ENCODE measurements at regions not wholly inside any gene's neighbourhood (a gene's known extent, or its start where the extent isn't known, plus 50 kb on each side); places are given as distances from the start of the nearest gene placed in this dataset.
A peak's percentile ranks its signal among the peaks of the same experiment; 100 is the strongest.
"Not testable (repeated sequence)": the region's sequence is repeated elsewhere in the genome, so short reads cannot be mapped to it uniquely, and the experiment has no call there.

DNA sequence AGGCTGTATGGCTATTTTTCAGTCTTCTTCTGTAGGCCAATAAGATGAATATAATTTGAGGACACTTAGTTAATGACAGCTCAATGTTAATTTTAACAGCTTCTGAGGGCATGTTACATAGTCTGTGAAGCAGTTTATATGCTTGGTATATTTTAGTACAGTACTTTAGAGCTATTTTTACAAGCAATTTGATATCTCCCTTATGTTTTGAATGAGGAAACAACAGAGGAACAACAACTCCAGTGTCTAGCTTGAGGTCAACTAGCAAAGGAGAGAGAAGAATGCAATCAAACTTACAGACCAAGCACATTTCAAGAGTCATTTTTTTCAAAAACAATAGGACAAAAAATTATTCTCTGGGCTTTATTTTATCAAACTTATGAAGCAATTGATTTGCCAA, 469.1 kb upstream of the DCN start:
- no peak for DNase-seq (ENCODE audit: low read depth in 4 of 4, low spot score in 3 of 4)

- no peak for DNase-seq (ENCODE audit: low read depth in 4 of 4, low spot score in 3 of 4)
Measured at GRCh38 chr12:91643763-91644162, 461.1 kb upstream of the DCN start.

- no peak for DNase-seq (ENCODE audit: low read depth in 4 of 4, low spot score in 3 of 4)
Measured at GRCh38 chr12:91640021-91640420, 457.4 kb upstream of the DCN start.

DNA sequence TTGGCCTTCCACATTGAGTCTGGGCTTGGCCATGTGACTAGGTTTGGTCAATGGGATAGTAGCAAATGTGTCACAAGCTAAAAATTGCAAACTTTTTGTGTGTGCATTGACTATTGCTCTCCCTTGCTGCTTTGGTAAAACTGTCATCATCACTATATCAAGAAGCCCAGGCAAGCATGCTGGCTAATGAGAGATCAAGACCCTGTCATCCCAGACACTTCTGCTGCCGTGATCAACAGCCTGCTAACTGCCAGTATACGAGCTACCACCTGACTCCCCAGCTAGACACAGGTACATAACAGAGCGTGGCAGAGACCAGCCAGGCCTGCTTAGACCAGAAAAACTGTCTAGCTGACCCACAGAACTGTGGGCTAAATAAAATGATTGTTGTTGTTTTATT, 456.7 kb upstream of the DCN start:
- DNase-seq (ENCODE audit: low read depth in 4 of 4, low spot score in 3 of 4) = no peak

- no peak for DNase-seq (ENCODE audit: low read depth in 4 of 4, low spot score in 3 of 4)
Measured at GRCh38 chr12:91637789-91638624, 455.4 kb upstream of the DCN start.

- DNase-seq (ENCODE audit: low read depth in 4 of 4, low spot score in 3 of 4) = no peak
Measured at GRCh38 chr12:91636721-91637120, 454.1 kb upstream of the DCN start.

GRCh38 chr12:91634386-91634713, 451.7 kb upstream of the DCN start:
- not testable (repeated sequence) for DNase-seq (ENCODE audit: low read depth in 4 of 4, low spot score in 3 of 4)

DNA sequence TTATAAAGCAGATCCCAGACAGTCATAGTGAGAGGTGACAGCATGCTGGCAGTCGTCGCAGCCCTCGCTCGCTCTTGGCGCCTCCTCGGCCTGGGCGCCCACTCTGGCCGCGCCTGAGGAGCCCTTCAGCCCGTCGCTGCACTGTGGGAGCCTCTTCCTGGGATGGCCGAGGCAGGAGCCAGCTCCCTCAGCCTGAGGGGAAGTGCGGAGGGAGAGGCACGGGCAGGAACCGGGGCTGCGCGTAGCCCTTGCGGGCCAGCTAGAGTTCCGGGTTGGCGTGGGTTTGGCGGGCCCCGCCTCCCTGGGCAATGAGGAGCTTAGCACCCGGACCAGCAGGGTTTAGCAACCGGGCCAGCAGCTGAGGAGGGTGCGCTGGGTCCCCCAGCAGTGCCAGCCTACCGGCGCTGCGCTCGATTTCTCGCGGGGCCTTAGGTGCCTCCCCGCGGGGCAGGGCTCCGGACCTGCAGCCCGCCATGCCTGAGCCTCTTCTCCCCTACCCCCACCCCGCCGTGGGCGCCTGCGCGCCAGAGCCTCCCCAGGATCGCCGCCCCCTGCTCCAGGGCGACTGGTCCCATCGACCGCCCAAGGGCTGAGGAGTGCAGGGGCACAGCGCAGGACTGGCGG, 451.2 kb upstream of the DCN start:
- no peak for DNase-seq (ENCODE audit: low read depth in 4 of 4, low spot score in 3 of 4)

- DNase-seq (ENCODE audit: low read depth in 4 of 4, low spot score in 3 of 4) = no peak
Measured at GRCh38 chr12:91633206-91633605, 450.6 kb upstream of the DCN start.

- no peak for DNase-seq (ENCODE audit: low read depth in 4 of 4, low spot score in 3 of 4)
Measured at GRCh38 chr12:91632042-91632786, 449.6 kb upstream of the DCN start.

DNA sequence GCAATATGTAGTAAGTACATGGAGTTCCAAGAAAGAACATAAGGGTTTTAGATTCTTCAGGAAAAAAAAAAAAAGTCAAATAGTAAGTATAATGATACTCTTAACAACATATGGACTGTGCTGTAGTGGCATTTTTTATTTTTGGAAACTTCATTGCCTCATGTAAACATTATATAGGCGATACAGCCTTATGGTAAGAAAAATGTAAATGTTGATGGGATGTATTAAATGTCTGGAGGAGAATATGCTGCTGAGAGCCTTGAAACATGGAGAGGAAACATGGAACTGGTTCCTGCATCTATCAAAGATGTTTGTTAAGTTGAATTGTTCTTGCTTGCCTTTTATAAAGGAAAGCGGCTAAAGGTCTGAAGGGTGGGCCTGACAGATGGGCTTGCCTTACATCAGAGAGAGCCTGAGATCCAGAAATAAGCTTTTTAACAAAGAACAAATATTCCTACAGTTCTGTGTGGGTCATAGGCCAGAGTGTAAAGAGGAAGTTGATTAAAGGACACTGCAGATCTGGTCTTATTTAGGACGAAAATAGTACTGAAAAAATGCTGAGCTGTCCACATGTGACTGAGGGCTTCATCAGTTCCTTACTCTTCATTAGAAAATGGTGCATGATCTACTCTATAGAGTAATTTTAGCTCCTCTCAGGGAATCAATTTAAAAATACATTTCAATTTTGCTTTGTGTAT, 448.1 kb upstream of the DCN start:
- no peak for DNase-seq (ENCODE audit: low read depth in 4 of 4, low spot score in 3 of 4)

- DNase-seq (ENCODE audit: low read depth in 4 of 4, low spot score in 3 of 4) = no peak
Measured at GRCh38 chr12:91630083-91630482, 447.5 kb upstream of the DCN start.

DNA sequence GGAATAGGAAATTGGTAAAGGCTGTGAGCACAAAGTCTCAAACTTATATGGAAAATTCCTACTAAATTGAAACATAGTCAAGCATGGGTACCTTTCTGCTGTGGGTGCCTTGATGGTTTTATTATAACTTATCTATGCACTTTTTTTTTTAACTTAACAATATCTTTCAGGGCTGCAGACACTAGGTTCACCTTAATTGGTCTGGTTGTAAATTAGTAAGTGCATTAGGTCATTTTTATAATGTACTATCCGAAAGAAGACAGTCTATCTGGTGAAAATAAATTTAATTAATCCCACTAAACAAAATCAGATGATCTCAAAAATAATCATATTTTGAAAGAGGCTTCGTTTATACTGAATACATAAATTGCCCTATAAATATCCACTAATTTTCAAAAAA, 446.8 kb upstream of the DCN start:
- no peak for DNase-seq (ENCODE audit: low read depth in 4 of 4, low spot score in 3 of 4)

DNA sequence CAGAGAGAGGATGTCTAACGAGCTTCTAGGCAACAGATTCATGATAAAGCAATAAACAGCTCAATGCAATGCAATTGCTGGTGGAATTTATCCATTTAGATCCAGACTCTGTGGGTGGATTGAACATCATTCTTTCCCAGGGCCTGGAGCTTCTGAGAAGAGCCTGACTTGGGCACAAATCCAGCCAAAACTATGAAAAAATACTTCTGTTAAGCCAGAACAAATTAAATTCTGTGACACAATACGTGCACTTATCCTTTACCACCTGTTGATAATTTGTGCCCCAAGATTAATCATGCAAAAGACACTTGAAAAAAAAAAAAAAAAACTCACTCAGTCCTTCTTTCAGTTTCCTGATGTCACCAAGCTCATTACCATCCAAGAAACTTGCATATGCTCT, 446.0 kb upstream of the DCN start:
- DNase-seq (ENCODE audit: low read depth in 4 of 4, low spot score in 3 of 4) = no peak

DNA sequence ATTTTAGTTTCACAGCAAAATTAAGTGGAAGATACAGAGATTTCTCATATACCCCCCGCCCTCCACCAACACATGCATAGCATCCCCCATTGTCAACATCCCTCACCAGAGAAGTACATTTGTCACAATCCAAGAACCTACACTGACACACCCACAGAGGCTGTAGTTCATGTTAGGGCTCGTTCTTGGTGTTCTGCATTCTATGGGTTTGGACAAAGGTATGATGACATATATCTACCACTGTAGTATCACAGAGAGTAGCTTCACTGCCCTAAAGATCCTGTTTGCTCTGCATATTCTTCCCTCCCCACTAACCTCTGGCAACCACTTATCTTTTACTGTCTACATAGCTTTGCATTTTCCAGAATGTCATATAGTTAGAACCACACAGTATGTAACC, 444.6 kb upstream of the DCN start:
- no peak for DNase-seq (ENCODE audit: low read depth in 4 of 4, low spot score in 3 of 4)

GRCh38 chr12:91622981-91623380, 440.4 kb upstream of the DCN start:
- no peak for DNase-seq (ENCODE audit: low read depth in 4 of 4, low spot score in 3 of 4)

DNA sequence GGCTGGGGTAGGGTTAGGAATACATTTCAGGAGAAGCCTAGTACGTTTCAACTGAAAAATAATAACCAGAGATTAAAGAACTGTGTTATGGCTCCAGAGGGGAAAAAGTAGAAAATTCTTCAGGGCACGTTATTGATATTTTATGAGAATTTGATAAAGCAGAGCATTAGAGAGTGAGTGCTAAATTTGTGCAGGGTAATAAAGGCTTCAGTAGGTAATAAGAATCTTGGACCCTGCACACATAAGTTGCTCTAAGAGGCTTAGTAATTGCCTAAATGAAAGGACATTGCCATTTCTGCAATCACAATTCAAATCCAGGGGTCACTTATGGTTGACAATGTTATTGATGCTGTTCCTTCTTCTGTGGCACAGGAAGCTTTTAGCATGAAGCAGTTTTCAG, 439.4 kb upstream of the DCN start:
- DNase-seq (ENCODE audit: low read depth in 4 of 4, low spot score in 3 of 4) = no peak

GRCh38 chr12:91620992-91621391, 438.4 kb upstream of the DCN start:
- peak; percentile 7 to 24 (median 16) for DNase-seq (ENCODE audit: low read depth in 4 of 4, low spot score in 3 of 4)

GRCh38 chr12:91620422-91620821, 437.8 kb upstream of the DCN start:
- DNase-seq (ENCODE audit: low read depth in 4 of 4, low spot score in 3 of 4) = no peak

GRCh38 chr12:91618281-91618680, 435.7 kb upstream of the DCN start:
- no peak for DNase-seq (ENCODE audit: low read depth in 4 of 4, low spot score in 3 of 4)

- no peak for DNase-seq (ENCODE audit: low read depth in 4 of 4, low spot score in 3 of 4)
Measured at GRCh38 chr12:91617818-91618217, 435.2 kb upstream of the DCN start.
